ENCODE measurements at regions not wholly inside any gene's neighbourhood (a gene's known extent, or its start where the extent isn't known, plus 50 kb on each side); places are given as distances from the start of the nearest gene placed in this dataset.
"Not testable (repeated sequence)": the region's sequence is repeated elsewhere in the genome, so short reads cannot be mapped to it uniquely, and the experiment has no call there.

GRCh38 chr2:33958591-33958990 lies 359.5 kb upstream of the FAM98A start:
- DNase-seq (ENCODE audit: low spot score), result no peak

GRCh38 chr2:33949371-33949770 lies 350.3 kb upstream of the FAM98A start:
- DNase-seq (ENCODE audit: low spot score), result no peak

GRCh38 chr2:33946193-33946592 lies 347.1 kb upstream of the FAM98A start:
- DNase-seq (ENCODE audit: low spot score), result no peak

- DNase-seq (ENCODE audit: low spot score), result no peak
These were observed 334.1 kb upstream of the FAM98A start for GRCh38 chr2:33933203-33933602.

GRCh38 chr2:33931164-33931563 lies 332.1 kb upstream of the FAM98A start:
- no peak for DNase-seq (ENCODE audit: low spot score)

GRCh38 chr2:33929467-33929866 lies 330.4 kb upstream of the FAM98A start:
- no peak for DNase-seq (ENCODE audit: low spot score)

GRCh38 chr2:33927756-33928155 lies 328.7 kb upstream of the FAM98A start:
- no peak for DNase-seq (ENCODE audit: low spot score)

GRCh38 chr2:33925311-33925710 lies 326.2 kb upstream of the FAM98A start:
- DNase-seq (ENCODE audit: low spot score), result no peak

- no peak for DNase-seq (ENCODE audit: low spot score)
These were observed 325.6 kb upstream of the FAM98A start for GRCh38 chr2:33924586-33925169.

- DNase-seq (ENCODE audit: low spot score), result no peak
These were observed 318.2 kb upstream of the FAM98A start for GRCh38 chr2:33917252-33917651.

GRCh38 chr2:33913071-33913616 lies 314.0 kb upstream of the FAM98A start:
- DNase-seq (ENCODE audit: low spot score), result no peak

- no peak for DNase-seq (ENCODE audit: low spot score)
These were observed 312.2 kb upstream of the FAM98A start for GRCh38 chr2:33911327-33911726.

- no peak for DNase-seq (ENCODE audit: low spot score)
These were observed 311.0 kb upstream of the FAM98A start for GRCh38 chr2:33909945-33910695.

- DNase-seq (ENCODE audit: low spot score), result no peak
These were observed 308.8 kb upstream of the FAM98A start for GRCh38 chr2:33907866-33908265.

GRCh38 chr2:33906129-33906528 lies 307.0 kb upstream of the FAM98A start:
- not testable (repeated sequence) for DNase-seq (ENCODE audit: low spot score)

- no peak for DNase-seq (ENCODE audit: low spot score)
These were observed 305.7 kb upstream of the FAM98A start for GRCh38 chr2:33904801-33905200.

- no peak for DNase-seq (ENCODE audit: low spot score)
These were observed 304.6 kb upstream of the FAM98A start for GRCh38 chr2:33903701-33904100.

- no peak for DNase-seq (ENCODE audit: low spot score)
These were observed 304.1 kb upstream of the FAM98A start for GRCh38 chr2:33903215-33903614.

- DNase-seq (ENCODE audit: low spot score), result no peak
These were observed 301.5 kb upstream of the FAM98A start for GRCh38 chr2:33900610-33901009.

- DNase-seq (ENCODE audit: low spot score), result no peak
These were observed 298.6 kb upstream of the FAM98A start for GRCh38 chr2:33897741-33898140.

- DNase-seq (ENCODE audit: low spot score), result no peak
These were observed 294.7 kb upstream of the FAM98A start for GRCh38 chr2:33893824-33894223.

GRCh38 chr2:33891616-33892015 lies 292.5 kb upstream of the FAM98A start:
- no peak for DNase-seq (ENCODE audit: low spot score)

GRCh38 chr2:33890686-33891085 lies 291.6 kb upstream of the FAM98A start:
- DNase-seq (ENCODE audit: low spot score), result no peak

Measured in AG08396 (cell line).